Stimulated activated CD8-positive, alpha-beta memory T cell treated with anti-CD3 and anti-CD28 coated beads, Interleukin-15, amount 100 ng/mL, for 24 hours (primary cell): ENCODE measurements at regions not wholly inside any gene's neighbourhood (a gene's known extent, or its start where the extent isn't known, plus 50 kb on each side); places are given as distances from the start of the nearest gene placed in this dataset.
A peak's percentile ranks its signal among the peaks of the same experiment; 100 is the strongest.
"Not testable (repeated sequence)": the region's sequence is repeated elsewhere in the genome, so short reads cannot be mapped to it uniquely, and the experiment has no call there.

ENCODE experiments used
- DNase-seq: peaks from one replicate; pipeline ENCODE4 v3.0.0-alpha.2; 2020; ENCODE audit warnings: low read depth

DNA sequence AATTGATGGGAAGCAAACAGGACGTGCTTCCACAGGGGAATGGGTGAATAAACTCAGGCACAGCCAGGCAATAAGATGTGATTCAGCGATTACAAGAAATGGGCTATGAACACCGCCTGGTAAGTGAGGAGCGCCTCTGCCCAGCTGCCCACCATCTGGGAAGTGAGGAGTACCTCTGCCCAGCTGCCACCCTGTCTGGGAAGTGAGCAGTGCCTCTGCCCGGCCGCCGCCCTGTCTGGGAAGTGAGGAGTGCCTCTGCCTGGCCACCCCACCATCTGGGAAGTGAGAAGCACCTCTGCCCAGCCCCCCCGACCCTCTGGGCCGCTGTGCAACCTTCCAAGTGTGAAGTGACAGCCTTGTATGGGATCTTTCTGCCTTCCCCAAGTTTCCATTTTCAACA is 73.2 kb upstream of the PRR5 start:
- no peak for DNase-seq

DNA sequence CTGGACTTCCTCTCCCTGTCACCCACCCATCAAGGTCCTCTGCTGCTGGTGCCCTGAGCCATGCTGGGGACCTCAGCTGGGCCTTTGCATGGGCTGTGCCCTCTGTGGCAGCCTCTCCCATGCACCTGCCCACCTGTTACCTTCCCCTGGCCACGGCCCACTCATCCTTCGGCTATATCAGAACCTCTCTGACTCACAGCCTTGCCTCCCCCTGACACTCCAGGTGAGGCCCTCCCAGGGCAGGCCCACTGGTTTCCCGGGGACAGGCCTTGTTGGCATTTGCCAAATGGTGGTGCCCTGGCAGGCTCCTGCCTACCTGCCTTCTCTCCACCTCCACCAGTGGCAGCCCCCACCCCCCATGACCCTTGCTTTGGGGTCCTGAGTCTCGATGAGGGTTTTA is 73.7 kb upstream of the PRR5 start:
- no peak for DNase-seq

DNA sequence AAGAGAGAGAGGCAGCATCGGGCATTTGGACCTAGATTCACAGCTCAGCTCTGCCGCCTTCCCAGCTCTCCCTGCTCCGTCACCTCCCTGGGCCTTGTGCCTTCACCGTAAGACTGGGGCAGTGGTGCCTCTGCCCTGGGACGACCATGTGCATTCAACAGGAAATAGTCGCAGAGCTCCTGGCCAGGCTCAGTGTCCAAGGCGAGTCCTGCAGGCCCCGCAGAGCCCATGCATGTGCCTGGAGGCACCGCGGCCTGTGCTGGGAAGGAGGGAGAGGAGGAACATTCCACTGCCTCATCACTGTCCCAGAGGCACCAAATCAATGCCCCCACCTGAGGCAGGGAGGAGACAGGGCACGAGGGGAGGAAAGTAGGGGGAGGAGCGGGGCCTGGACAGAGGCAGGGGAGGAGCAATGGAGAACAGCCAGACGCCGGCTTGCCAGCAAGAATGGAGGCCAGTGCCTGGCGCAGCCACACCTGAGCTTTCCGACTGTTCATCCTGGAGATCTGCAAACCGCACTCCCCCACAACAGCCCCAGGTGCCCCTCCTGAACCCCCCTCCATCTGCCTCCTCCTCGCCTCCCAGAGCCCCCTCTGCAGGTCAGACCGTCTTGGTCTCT is 74.4 kb upstream of the PRR5 start:
- no peak for DNase-seq

DNA sequence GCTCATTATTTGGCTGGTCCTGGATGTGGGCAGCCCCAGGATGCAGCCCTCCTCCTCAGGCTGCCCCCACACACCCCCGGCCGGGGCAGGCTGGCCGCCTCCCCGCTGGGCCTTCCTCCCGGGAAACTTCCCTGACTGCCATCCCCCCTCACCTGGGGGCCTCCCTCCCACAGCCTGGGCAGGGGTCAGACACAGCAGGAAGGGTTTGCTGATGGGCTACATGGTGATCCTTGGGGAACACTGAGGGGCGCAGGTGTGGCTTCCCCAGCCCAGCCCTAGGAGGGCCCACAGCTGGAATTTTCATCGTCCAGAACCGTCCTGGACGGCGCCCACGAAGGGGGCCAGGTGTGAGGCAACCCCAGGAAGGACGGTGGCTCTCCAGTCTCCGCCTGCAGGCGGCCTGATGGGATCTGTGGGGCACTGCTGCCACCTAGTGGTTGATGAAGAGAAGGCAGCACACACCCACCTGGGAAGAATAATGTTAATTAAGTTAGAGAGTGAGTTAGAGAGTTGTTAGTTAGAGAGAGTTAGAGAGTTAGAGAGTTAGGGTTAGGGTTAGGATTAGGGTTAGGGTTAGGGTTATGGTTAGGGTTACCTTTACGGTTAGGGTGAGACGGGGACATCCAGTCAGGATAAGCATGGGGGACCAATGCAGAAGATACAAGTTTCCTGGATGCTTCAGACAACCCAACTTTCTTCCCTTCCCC is 75.9 kb upstream of the PRR5 start:
- peak; percentile 63 for DNase-seq

DNA sequence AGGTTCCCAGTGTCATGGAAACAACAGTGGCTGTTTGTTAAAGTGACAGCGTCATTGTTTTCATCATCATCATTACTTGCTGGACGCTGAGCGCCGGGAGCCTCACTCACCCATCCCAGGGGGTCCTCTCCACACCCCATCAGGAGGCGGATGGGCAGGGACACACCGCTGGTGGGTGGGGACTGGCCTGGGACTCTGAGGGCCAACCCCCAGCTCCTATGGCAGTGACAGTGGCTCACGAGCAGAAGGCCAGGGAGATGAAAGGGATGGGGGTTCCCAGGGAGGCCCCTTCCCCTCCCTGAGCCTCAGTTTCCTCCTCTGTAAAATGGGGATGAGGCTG is 76.6 kb upstream of the PRR5 start:
- DNase-seq = no peak

DNA sequence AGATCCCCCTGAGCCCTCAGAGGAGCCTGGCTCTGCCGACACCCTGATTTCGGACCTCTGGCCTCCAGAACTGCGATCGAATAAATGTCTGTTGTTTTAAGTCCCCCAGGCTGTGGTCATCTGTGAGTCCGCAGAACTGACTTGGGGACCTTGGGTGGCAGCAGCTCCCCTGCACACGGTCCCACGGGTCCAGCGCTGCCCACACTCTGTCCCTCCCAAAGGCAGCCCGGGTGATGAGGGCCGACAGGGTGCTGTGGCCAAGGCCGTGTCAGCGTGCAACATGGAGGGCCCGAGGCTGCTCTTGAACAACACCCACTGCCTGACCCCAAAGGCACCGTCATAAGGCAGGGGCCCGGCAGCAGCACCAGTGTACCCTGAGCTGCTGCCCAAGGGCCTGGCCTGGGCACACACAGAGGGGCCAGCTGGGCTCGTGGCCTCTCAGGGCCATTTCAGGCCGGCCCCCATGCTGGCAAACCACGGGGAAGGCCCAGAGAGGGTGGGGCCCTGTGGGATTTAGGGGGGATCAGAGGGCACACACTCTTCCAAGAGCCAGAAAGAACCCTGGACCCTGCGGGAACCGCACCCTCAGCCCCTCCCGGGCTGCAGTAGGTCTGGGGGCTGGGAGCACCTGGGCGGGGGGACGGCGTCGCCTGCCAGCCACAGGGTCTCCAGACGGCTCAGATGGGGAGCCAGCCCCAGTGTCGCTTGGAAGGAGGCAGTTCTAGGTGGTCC is 77.1 kb upstream of the PRR5 start:
- no peak for DNase-seq

DNA sequence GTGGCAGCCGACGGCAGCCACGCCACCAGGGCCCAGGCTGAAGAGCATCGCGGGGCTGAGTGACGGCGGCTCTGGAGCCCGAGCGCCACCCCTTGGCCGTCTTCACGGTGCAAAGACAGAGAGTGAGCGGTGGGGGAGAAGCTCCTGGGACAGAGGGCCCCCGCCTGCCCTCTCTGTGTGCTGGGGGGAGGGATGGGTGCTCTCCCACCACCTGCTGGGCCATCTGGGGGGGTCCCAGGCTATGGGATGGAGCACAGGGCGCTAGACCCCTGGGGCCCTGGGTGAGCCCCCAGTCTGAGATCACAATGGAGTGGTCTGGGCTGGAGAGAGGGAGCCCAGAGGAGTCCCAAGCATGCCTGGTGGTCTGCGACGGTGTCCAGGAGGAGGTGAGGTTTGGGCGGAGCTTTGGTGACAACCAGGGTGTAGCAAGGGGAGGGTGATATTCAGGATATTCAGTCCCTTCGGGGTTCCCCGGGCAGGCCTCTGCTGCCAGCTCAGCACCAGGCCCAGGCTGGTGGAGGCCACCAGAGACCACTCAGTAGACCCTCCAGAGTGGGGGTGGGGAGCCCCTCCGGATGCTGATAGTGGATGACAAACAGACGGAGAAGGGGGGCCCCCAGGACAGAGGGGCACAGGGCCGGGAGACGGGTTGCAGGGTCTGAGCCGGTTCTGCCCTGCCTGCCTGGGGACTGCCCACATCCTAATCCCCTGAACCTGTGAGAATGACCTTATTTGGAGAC is 78.1 kb upstream of the PRR5 start:
- DNase-seq = no peak

DNA sequence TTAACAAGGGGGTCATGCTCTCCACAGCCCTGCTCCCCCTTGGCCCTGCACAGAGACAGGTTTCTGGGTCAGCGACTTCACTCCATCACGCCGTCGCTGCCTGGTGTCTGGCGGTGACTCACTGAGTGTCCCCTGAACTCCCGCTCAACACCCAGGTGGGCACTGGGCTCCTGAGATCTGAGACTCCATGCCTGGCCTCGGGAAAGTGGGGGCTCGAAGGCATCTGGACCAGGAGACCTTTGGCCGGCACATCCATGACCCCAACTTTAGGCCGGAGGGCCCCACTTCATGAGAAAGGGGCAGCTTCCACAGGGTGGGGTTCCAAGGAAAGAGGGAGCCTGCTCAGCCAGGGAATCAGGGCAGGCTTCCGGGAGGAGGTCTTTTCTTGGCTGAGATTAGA is 79.3 kb upstream of the PRR5 start:
- DNase-seq = no peak

DNA sequence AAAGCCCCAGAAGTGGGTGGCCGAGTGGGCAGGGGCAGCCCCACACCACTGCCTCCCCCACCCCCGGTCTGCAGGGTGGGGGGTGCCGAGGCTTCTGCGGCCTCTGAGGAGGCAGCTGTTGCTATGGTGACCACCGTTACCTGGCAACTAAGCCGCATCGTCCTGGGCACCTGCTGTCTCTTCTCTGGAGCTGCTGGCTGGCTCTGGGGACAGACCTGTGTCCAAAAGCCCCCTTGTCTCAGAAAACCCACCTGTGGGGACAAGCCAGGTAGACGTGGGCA is 79.9 kb upstream of the PRR5 start:
- no peak for DNase-seq

DNA sequence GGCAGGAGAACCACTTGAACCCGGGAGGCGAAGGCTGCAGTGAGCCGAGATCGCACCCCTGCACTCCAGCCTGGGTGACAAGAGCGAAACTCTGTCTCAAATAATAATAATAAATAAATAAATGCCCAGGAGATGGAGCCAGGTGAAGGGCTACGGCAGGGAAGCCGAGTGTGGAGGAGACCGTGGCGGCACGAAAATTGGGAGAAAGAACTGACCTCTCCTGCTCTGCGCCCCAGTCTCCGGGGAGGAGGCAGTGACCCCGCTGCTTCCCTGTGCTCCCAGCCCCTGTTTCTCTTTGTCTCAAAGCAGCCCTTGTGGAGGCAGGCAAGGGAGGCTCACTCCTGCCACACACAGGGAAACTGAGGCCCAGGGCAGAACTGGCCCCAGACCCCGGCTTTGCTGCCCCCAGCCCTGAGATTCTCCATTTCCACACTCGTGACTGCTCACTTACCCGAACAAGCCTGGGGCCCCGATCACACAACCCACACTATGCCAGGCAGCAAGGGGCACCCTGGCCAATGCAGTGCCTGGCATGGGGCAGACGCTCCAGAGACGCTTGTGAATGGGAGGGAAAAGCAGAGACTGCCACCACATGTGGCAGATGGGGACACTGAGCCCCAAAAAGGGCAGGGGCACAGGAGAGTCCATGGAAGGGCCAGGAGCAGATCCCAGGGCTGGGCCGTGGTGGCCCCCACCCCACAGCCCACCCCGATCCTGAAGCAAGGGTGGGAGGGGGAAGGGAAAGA is 80.4 kb upstream of the PRR5 start:
- no peak for DNase-seq

DNA sequence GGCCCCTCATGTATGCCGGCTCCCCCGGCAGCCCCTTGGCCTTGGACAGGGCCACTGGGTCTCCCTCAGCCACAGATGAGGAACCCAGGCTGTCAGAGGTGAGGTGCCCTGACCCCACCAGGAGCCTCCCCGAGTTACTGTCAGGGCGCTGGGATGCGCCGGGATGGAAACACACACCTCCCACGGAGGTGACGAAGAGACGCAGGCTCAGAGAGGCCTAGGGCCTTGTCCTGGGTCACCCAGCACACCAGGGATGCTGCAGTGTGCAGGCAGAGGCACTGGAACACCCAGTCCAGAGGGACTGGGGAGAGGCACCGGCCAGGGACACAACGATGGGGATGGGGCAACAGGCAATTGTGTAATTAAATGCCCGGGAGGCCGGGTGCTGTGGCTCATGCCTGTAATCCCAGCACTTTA is 81.2 kb upstream of the PRR5 start:
- DNase-seq = no peak

DNA sequence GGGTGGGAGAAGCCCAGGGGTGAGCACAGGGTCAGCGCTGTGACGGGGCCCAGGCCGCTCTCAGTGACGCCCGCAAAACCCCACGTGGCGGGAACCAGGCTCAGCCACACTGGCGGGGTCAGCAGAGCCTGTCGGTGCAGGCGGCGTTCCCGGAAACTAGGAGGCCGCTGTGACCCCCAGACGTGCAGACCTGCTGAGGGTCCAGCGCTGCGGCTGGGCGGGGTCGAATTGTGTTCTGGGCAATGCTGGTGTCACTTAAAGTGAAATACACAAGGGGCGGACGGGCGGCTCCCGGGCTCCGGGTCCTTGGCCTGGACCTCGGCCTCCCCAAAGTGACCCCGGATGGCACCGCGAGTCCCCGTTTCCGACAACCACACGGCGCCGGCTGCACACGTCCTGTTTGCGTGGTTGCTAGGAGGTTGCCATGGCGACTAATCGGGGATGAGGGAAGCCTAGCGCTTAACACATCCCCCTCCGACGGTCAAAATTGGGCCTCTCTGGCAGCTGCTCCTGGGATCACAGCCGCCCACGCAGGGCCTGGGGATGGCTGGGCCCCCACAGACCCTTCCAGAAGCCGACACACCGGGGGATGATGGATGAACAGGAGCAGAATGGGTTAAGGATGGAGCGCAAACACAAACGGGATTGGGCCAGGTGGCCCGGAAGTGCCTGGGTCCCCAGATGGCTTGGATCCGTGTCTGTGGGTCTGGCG is 81.7 kb upstream of the PRR5 start:
- peak; percentile 36 for DNase-seq

DNA sequence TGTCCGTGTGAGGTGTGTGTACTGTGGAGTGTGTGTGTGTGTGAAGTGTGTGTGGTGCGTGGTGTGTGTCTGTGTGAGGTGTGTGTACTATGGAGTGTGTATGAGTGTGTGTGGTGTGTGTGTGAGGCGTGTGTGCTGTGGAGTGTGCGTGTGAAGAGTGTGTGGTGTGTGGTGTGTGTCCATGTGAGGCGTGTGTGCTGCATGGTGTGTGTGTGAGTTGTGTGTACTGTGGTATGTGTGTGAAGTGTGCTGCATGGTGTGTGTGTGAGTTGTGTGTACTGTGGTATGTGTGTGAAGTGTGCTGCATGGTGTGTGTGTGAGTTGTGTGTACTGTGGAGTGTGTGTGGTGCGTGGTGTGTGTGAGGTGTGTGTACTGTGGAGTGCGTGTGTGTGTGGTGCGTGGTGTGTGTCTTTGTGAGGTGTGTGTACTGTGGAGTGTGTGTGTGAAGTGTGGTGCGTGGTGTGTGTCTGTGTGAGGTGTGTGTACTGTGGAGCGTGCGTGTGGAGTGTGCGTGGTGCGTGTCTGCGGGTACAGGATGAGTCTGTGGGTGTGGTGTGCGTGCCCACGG is 82.4 kb upstream of the PRR5 start:
- DNase-seq = not testable (repeated sequence)

DNA sequence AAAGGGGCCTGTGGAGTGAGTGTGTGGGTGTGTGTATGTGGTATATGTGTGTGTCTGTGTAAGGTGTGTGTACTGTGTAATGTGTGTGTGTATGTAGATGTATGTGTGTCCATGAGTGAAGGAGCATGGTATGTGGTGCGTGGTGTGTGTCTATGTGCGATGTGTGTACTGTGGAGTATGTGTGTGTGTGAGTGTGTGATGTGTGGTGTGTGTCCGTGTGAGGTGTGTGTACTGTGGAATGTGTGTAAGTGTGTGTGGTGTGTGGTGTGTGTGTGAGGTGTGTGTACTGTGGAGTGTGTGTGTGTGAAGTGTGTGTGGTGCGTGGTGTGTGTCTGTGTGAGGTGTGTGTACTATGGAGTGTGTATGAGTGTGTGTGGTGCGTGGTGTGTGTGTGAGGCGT is 83.1 kb upstream of the PRR5 start:
- not testable (repeated sequence) for DNase-seq

DNA sequence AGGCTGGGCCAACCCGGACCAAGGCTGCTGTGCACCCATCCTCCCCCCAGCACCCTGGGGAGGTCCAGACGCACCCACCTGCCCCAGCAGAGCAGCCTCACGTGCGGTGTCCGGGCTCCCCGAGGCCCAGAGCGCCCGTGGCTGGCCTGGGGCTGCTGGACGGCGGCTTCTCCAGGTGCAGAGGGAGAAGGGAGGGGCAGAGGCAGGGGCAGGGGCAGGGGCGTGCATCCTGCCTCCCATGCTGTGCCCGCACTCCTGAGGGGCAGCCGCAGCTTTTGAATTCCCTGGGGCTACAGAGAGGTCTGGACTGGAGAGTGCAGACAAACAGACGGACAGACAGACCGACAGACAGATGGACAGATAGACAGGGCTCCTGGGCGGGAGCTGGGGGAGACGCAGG is 83.6 kb upstream of the PRR5 start:
- no peak for DNase-seq

DNA sequence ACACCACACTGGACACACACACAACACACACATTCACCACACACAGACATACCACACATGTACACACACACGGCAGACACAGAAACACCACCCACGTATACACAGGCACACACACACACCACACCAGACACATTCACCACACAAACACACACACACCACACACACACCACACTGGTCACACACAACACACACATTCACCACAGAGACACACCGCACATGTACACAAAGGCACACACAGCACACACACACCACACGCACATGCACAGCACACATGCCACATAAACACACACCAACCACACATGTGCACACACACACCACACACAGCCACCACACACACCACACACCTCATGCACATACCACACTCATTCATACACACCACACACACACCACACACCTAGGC is 84.2 kb upstream of the PRR5 start:
- no peak for DNase-seq

DNA sequence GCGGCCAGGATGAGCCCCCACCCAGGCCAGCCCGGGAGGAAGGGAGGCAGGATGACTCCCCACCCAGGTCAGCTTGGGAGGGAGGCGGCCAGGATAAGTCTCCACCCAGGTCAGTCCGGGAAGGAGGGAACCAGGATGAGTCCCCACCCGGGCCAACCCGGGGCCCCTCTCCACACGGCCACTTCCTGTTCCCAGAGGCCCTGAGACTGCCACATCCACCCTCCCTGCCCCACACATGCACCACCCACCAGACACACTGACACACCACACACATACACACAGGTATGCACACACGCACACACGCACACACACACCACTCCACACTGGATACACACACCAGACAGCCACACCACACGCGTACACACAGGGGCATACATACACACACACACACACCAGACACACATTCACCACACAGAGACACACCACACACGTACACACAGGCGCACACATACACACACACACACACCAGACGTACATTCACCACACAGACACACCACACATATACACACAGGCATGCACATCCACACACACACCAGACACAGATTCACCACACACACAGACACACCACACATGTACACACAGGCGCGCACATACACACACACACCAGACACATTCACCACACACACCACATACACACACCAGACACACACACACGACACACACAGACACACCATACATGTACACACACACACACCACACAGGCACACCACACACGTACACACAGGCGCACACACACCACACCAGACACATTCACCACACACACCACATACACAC is 84.9 kb upstream of the PRR5 start:
- DNase-seq = no peak

DNA sequence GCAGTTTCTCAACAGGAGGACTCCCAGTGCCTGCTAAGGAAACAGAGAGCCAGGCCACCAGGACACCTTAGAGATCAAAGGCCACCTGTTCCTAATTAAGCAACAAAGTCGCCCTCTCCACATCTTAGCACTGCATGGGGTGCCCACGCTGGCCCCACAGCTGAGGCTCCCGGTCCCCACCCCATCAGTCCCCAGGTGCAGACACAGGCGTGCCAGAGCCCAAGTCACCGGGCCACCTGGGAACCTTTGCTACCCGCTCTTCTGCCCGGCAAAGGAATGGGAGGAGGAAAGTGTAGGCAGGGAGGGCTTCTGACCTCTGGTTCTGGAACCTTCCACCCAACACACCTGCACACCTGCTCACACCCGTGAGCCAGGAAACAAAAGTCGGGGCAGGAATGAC is 85.5 kb upstream of the PRR5 start:
- DNase-seq = no peak

DNA sequence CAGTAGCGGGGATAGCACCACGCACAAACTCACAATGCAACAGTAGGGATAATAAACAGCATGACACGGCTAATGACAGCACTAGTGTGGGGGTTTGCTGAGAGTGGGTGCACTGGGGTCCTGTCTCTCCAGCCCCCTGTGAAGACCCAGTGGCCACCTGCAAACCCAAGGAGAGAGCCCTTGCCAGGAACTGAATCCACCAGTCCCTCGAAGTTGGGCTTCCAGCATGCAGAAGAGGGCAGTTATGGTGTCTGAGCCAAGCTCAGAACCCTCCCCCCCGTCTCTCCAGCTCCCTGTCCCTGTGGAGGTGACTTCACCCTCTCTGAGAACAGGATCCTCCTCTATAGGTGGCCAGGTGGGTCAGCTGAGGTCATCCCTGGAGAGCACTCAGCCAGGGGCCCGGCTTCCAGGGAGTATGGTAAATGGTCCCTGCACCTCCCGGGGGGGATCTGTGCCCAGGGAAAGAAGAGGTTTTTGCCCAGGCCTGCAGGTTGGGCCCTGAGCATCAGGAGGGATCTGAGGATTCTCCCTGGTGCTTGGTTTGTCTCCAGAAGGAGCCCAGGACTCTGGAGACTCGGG is 86.3 kb upstream of the PRR5 start:
- DNase-seq = no peak

DNA sequence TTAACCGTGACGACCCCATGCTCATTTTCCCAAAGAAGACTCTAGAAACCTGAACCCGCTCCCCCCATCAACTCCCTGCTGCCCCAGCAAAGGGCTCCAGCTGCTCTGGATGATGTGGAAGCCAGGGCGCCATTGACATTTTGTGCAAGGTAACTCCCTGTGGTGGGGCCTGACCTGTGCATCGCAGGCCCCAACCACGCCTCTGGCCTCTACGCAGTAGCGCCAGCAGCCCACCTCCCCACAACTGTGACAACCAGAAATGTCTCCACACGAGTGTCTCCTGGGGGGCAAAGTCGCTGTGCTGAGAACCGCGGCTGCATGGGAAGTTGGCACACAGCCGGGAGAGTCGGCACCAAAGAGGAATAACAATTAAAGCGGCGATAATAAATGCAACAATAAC is 86.9 kb upstream of the PRR5 start:
- no peak for DNase-seq
